CD4-positive, alpha-beta T cell treated with Interleukin-1 beta for 1 hour (primary cell): ENCODE measurements at regions not wholly inside any gene's neighbourhood (a gene's known extent, or its start where the extent isn't known, plus 50 kb on each side); places are given as distances from the start of the nearest gene placed in this dataset.

Source experiments
- DNase-seq, 2 donors: peaks; one replicate each; pipeline ENCODE4 v3.0.0-alpha.2; 2020 to 2022

DNA sequence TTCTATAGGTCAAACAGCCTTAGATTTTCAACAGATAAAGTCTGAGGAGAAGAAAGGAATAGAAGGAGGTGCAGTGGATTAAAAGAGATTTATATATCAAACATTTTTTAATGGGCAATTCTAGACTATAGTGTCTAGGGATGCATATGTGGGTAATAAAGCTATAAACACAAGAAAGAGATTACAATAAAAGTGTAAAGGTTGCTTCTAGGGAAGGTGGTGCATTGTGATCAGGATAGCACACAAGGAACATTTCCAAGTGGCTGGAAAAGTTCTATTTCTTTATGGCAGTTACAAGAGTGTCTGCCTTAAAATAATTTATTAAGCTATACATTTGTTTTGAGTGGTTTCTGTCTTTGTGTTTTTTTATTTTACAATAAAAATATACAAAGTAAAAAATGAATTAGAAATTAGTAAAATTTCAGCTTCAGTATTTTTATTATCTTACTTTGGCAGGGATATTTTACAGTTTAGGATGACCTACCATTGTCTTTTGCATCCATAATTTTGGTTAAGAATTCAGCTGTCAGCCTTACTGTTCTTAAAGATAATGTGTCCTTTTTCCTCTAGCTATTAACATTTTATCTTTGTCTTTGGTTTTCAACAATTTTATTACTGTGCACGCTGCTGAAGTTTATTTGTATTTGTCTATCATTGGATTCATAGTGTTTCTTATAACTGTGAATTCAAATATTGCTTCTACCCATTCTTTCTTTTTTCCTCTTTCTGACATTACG is 221.8 kb downstream of the LACC1 start:
- DNase-seq: no peak

DNA sequence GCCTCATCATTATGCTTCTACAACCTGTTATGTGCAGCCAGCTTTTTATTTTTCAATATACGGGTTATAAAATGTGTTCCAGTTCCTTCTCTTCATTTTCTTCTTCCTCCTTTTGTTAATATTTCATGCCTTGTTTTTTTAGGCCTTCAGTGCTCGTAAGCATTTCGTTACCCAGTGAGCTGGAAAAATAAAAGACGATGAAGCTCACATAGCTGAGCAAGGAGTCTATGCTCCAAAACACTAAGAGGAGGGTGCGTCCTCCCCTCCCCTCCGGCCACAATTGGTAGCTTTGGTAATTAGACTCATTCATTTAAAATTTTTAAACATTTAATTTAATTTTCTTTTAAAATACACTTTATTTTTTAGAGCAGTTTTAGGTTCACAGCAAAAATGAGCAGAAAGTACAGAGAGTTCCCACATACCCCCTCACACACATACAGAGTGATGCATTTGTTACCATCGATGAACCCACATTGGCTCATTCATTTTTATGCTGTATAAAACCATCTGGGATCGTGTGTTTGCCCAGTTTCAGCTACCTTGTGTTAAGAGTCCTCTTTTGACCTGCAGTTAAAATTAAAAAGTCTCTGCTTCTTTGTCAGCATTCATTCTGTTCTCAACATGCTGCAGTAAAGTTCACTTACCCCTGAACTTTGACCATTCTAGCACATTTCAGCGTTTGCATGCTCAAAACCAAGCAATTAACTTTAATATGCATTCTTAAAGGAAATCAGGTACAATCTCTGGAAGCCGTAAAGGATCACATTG is 223.9 kb downstream of the LACC1 start:
- no peak for DNase-seq

DNA sequence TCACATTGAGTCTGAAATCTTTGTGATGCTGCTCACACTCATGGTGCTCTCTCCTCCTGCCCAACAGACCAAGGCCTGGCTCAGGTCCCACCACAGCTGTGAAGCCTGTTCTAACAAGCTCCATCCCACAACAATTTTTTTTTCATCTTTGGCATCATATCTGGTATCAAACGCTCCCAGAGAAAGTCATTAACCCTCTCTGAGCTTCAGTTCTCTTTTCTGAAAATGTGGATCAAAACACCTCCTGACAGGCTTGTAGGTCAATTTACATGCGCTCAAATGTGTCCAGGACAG is 224.4 kb downstream of the LACC1 start:
- no peak for DNase-seq

DNA sequence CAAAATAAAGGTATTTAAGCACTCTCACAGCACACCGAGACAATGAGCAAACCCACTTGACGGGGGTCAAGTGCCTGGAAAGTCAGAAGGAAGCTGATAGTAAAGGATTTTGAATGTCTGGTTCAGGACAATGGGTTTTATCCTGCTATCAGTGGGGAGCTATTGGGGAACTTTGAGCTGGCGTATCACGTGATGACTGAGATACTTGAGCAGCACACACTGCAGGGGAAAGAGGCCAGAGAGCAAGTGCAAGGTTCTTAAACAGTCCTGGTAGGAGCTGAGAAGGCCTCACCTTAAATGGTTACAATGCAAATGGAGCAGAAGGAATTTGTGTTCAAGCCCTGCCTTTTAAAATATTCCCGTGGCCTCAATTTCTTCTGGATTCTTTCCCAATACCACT is 225.3 kb downstream of the LACC1 start:
- no peak for DNase-seq

DNA sequence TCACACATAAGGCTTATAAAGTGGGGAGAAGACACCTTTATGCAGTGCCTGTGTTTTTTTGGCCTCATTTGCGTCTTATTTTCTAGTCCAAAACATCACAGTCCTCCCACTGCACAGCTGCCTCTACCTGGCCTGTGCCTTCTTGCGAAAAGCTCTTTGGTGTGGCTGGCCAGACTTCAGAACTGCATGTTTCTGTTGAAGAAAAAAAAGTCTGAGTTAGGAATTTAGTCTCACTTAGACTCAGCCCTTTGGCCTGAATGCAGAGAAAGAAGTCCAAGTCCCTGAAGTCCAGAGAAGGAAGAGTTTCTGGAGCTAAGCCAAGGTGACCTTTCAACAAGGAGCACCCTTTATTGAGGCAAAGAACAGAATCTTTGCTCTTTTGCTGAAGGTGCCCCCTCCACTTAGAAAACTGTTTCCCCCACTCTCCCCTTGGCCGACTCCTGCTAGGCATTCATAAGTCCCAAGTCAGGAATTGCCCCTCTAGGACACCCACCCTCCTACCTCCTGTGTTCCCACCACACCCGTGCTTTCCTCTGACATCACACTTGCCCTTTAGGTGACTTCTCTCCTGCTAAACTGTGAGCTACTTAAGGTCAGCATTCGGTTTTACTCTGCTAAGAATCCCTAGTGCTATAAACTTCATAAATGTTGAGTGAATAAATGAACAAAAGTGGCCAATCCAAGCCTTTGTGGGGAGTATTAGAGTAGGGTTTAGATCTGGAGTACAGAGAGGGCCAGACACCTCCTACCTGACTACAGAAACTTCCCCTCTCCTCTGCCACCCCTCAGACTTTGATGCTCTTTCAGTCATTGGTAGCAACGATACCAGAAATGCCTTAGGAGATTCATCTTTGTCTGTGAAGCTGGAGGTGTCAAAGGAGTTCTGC is 226.8 kb downstream of the LACC1 start:
- DNase-seq: no peak

DNA sequence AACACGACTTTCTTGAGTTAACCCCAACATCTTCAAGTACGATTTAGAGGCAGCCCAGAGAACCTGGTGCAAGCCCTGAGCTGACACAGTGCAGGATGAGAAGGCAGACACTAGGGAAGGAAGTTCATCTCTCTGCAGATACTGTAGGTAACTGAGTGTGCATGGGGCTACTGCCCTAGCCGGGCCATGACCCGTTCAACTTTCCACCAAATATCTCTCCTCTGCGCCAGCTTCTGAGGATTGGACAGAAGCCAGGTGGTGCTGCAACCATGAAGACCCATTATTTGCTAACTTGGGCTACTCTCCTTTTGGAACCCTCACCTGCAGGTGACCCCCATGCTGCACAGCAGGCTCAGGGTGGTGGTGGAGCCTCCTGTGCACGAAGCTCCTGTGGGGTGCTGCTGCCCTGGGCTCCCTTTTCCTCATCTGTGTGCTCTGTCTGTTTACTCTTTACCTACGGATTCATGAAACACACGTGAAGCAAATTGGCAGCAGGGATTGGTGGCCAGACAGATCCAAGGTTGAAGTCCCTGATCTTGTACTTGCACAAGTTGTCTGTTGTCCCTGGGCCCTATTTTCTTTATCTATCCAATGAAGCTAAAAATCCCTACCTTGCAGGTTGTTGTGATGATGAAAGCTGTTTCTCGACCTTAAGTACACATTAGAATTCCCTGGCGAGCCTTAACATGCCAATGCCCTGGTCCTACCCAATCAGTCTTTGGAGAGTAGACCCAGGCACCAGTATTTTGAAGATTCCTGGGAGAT is 227.8 kb downstream of the LACC1 start:
- no peak for DNase-seq

DNA sequence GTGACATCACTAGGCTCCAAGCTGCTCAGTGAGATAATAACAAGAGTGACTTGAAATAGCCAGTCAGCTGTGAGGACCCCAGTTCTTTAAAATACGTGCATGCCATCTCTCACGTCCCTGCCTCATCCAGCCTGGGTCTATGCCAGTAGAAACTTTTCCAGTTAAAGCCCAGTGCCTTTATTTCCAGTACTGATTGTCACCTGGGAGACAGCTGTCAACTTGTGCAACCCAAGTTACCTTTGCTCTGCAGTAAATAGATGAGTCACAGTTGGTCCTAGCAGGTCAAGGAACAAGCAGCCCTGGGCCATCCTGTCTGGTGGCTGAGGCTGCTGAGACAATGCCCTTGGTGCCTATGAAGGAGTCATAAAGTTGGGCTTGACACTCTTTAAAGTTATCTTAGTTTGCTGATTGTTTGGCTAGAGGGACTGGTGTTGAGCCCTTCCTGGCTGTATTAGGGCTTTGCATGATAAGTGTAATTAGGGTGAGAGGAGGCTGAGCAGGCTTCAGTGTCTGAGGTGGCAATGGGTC is 228.7 kb downstream of the LACC1 start:
- DNase-seq: no peak

DNA sequence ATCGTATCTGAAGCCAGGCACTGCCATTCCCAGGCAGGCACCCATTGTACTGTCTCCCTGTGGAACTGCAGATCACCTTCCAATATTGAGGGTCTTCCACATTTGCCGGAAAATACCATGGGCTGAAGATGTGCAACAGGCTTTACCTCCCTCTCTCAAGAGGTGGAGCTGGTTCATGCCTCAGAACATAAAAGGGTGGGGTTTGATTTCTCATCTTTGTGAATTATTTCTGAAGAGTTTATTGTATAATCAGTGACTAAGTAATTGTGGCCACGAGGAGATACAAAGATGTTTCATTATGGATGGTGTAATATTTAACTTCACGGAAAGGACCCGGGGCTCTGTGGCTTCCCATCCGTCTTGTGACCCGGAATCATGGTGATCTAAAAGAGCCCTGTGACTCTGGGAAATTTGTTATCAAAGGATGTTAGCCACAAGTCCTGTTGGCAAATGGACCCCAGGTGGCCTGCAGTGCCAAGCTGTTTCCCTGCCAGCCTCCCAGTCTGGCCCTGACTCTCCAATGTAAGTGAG is 230.5 kb downstream of the LACC1 start:
- no peak for DNase-seq

DNA sequence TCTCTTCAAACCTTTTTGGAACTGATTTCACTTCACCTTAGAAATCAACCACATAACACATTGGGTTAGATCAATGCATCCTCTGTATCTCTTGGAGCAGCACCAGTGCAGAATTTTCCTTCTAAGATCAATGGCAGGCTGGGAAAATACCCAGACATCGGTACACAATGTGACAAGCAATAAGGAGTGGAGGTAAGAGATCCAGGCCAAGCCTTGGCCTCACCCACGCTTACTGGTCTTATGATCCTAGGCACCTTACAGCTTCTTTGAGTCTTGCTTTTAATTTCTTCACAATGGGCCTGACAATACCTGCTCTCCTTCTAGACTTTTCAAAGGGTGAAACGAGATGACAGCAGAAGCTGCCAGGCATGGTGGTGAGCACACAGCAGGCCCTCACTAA is 232.0 kb downstream of the LACC1 start:
- DNase-seq: no peak

DNA sequence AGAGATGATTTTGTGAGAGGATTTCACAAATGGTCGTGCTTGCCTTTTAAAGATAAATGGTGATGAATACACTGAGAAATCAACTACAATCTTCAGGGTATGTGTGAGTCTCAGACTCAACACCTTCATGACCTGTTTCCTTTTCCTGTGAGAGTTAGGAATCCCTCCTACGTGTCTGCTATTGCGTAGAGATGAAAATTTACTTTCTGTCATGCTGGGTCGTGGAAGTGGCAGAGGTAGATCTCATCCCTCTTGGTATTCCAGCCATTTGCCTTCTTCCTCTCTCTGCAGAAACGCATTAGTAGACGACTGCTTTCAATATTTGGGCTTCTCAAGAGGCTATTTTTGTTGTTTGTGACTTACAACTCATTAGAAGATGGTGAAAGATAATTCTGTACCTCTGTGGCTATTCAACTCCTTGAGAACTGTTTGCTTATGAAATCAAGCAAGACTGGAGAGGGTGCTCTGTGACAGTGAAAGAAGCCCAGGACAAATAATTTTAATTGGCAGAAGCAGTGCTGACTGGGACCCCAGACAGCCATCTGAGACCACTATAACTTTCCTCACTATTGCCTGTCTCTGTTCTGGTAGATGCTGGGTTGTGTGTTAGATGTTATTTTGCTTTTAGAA is 233.1 kb downstream of the LACC1 start:
- DNase-seq: peak in 1 of 2 donors; percentile 30

DNA sequence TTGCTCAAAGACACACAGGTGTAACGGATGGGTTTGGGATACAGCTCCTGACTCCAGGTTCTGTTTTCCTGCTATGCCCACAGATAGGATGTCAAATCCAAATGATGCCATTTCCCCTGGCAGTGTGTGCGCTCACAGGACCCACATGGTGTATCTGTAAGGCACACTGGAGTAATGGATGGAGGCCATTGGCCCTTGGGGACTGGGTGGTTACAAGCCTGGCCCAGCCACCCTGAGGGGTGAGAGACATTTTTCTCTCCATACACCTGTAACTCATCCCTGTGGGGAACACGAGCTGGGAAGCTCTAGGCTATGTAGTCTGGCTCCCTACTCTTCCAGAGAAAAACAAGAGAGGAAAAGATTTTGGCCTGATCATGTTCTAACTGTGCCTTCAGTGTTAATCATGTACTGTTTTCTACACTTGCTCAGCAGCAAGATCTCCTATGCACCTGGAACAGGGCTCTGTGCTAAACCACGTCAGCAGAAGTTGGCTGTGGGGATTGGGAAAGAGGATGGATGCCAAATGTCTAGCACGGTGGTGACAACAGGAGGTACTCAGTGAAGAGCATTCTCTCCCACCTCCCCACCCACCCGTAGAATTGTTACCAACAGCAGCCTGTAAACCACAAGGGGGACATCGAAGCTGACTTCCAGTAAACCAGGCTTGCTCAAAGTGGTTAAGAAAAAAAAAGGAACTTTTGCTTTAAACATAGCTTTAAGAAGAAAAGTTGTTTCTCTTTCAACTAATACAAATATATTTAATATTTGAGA is 237.0 kb downstream of the LACC1 start:
- peak; percentile 13 to 22 for DNase-seq

DNA sequence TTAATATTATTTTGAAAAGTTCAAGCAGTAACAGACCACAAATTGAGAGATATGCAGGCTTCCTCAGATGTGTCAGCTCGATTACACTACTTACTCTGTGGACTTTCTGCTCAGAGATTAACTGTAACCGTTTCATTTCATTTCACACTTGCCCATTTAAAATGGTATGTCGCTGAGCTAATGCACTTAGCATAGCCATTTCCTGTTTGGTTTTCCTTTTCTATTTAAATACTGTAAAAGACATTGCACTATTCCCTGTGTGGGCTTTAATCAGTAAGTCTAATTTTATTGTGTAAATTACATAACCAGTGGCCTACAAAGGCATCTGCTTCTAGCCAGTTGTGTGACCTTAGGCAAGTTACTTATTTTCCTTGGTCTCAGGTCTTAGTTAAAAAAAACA is 237.6 kb downstream of the LACC1 start:
- peak in 1 of 2 donors; percentile 33 for DNase-seq

DNA sequence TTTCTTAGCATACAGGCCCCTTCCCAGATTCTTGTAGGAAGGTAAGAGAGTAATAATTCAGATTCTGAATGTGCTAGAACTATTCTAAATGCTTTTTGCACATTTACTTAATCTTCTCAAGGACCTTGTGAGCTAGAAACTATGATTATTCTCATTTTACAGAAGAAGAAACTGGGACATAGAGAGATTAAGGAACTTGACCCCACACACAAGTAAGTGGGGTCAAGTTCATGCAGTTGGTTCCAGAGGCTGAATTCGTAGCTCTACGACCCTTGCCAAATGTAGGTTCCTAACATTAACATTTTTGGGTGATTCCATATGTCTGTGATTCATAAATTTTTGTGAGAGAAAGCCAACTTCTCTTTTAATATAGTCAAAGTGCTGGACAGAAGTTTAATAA is 238.1 kb downstream of the LACC1 start:
- DNase-seq: no peak

DNA sequence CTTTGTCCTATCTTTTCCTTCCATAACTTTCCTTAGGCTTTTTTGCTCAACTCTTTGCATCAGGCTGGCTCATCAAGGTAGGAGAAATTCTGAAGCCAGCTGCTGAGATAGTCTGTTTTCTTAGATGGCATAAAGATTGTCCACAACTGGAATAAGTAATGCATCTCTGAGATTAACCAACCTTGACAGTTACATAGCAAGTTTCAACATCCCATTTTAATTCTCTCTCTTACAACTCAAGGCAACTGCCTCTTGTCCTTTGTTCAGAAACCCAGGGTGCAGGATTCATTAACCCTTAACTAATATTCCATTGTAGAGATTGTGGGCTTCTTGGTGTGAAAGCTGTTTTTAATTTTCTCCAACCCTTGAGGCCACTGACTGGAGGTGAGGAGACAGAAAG is 239.2 kb downstream of the LACC1 start:
- DNase-seq: no peak

DNA sequence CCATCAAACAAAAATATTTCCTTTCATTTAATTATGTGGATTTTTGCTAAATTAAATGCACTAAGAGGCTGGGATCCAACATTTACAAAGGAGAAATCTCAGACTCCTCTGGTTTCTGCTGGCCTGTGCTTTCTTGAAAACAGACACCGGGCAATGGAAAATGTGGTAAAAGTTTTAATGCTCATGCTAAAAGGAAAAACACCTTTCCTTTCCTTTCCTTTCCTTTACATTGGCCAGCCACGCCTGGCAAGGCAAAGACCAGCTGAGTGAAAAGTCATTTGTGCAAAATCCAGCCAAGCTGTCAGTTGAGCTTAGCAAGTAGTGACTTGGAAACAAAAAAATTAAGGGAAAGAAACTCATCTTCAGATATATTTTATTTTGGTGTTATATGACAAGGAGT is 240.3 kb downstream of the LACC1 start:
- DNase-seq: no peak

DNA sequence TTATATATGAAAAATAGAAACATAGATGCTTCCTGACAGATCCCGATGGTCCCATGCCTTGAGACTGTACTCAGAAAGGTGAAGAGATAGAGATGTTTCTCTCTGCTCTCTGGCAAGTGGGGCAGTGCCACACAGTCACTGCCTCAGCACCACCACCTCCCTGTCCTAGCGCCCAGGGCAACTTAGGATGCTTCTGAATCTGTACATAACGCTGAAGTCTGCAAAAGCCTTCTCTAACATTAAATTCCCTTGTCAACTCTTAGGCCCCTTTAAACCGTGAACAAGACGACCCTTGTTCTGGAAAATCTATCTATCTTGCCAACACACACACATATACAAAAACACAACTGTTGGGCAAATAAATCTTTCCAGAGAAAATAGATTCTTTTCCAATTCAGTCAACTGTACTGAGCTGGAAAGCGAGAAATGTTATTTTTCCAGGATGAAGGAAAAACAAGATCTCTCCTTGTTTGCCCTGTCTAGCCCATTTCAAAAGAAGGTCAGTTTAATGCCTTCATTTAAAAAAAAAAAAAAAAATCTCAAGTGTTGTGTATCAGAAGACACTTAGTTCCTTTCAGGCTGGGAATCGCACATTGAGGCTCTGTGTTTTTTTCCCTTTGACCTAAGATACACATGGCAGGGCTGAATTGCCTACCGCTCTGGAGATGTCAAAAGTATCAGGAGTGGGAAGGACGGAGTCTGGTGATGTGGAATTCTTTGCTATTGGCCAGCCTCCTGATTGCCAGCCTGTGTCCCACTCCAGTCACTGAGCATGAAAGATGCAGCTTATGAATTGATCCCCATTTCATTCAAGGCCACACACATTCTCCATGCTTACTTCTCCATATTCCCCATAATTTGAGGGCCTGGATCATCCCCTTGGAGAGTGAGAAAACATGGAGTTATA is 241.4 kb downstream of the LACC1 start:
- no peak for DNase-seq

DNA sequence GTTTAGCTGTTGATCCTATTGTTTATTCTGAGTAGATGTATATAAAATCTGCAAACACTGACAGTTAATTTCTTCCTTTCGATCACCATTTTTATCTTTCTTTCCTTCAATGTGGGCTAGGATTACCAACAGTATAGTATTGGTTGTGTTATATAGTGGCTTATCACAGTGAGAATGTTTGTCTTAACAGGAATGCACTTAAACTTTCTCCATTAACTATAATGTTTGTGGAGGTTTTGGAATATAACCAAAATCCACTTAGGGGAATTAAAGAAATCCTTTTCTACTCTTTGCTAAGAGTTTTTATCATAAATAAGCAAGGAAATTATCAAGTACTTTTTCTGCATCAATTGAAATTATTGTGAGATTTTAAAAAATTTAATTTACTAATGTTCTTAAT is 244.6 kb downstream of the LACC1 start:
- no peak for DNase-seq

DNA sequence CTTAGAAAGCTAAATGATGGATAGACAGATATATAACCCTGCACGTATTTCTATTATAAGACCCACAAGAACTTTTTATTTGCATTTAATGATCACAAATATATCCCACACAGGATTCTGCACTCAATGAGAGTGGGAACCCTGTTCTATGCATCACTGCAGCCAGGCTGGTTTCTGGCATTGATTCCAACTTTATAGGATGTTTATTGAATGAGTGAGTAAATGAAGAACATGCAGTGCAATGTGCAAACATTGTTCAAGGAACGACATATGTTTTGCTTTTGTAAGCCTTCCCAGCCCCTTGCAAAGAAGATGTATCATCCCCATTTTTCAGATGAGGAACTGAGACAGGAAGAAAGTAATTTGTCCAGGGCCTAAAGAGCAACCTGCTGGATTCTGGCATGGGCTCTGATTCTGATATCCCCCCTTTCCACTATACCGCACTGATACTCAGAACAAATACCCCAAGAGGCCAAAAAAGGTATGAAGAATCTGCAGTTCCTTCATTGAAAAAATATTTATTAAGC is 246.3 kb downstream of the LACC1 start:
- no peak for DNase-seq

DNA sequence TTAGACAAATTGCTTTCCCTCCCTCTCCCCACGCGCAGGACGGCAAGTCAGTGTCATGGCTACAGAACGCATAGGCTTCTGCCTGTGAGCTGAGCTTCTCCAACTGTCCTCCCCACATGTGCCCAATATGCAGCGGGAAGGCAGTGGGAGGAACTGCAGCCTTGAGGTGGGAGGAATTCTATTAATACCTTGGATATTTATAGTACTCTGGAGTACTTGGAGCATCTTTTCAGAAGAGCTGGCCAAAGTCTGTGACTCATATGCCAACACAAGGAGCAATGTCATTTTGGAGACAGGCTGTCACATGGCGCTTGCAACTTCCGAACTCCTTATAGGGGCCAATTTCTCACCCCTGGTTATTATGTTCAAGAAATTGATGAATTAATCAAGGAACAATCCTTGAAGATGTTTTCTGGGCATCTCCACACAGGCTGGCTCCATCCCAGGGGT is 245.0 kb upstream of the SERP2 start:
- DNase-seq: no peak

DNA sequence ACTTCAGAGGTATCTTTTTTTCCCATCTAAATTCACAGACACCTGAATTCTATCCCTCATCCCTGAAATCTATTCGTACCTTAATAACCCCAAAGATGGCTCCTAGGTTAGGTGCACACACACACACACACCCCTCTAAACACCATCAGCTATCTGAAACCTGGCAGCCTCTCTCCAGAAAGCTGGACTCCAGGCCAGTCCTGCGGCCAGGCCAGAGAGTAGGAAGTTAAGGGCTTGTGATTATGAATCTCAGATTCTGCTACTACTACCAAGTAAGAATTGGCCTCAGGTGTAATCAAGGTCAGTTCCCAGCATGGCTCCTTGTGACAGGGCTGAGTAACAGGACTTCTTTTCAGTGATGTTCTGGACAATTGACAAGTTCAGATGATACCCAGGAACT is 244.2 kb upstream of the SERP2 start:
- DNase-seq: no peak
